ENCODE measurements at regions not wholly inside any gene's neighbourhood (a gene's known extent, or its start where the extent isn't known, plus 50 kb on each side); places are given as distances from the start of the nearest gene placed in this dataset.

GRCh38 chr3:159151130-159151529 is 349.3 kb downstream of the MFSD1 start:
- no peaks in the 10 kb centered on the region for H3K79me2 ChIP-seq (ENCODE audit: control insufficient read depth, insufficient read depth, low read length)
- no peak for TF ChIP-seq EZH2 (IDR thresholded peaks at IDR 0.05; ENCODE audit: low read length, missing control alignments)
- TF ChIP-seq CTCF (conservative IDR thresholded peaks at IDR 0.05 in 1 of 2, IDR thresholded peaks at IDR 0.05 in 1 of 2; ENCODE audit: low read depth in 1 of 2, low read length in 2 of 2), result no peak
- no peak overlapping the region for H2AFZ ChIP-seq (ENCODE audit: low read length)
- H3K27me3 ChIP-seq (ENCODE audit: control insufficient read depth, insufficient read depth, low read length), result no peaks in the 10 kb centered on the region
- no peak overlapping the region for H3K9ac ChIP-seq (ENCODE audit: insufficient read depth, low read length)
- no peak overlapping the region for H3K4me2 ChIP-seq (ENCODE audit: extremely low read depth, insufficient read depth, low read length)
- no peaks in the 10 kb centered on the region for H3K36me3 ChIP-seq (ENCODE audit: control insufficient read depth, insufficient read depth, low read length)
- no peaks in the 10 kb centered on the region for H4K20me1 ChIP-seq (ENCODE audit: control insufficient read depth, extremely low read depth, insufficient read depth, low read length)
- DNase-seq (ENCODE audit: low read depth in 2 of 2), result no peak
- no peaks in the 10 kb centered on the region for H3K4me1 ChIP-seq (ENCODE audit: control insufficient read depth, extremely low read depth, insufficient read depth, low read length)
- H3K4me3 ChIP-seq (replicated peaks in 1 of 4; ENCODE audit: control extremely low read depth in 1 of 4, insufficient read depth in 1 of 4, low read depth in 3 of 4, low read length in 4 of 4), result no peak overlapping the region
- no peak overlapping the region for H3K27ac ChIP-seq (ENCODE audit: insufficient read depth, low read length)
- H3K9me3 ChIP-seq (ENCODE audit: control insufficient read depth, insufficient read depth, low read depth, low read length), result no peaks in the 10 kb centered on the region

- Histone ChIP-seq H3K9ac (ENCODE audit: insufficient read depth, low read length) (no peak overlapping the region), H3K4me1 (ENCODE audit: control insufficient read depth, extremely low read depth, insufficient read depth, low read length) (no peaks in the 10 kb centered on the region), H3K27ac (ENCODE audit: insufficient read depth, low read length) (no peak overlapping the region), H3K79me2 (ENCODE audit: control insufficient read depth, insufficient read depth, low read length) (no peaks in the 10 kb centered on the region), H3K4me3 (replicated peaks in 1 of 4; ENCODE audit: control extremely low read depth in 1 of 4, insufficient read depth in 1 of 4, low read depth in 3 of 4, low read length in 4 of 4) (no peak overlapping the region), H3K27me3 (ENCODE audit: control insufficient read depth, insufficient read depth, low read length) (no peaks in the 10 kb centered on the region), H2AFZ (ENCODE audit: low read length) (no peak overlapping the region), H3K36me3 (ENCODE audit: control insufficient read depth, insufficient read depth, low read length) (no peaks in the 10 kb centered on the region), H3K4me2 (ENCODE audit: extremely low read depth, insufficient read depth, low read length) (no peak overlapping the region), H3K9me3 (ENCODE audit: control insufficient read depth, insufficient read depth, low read depth, low read length) (no peaks in the 10 kb centered on the region), H4K20me1 (ENCODE audit: control insufficient read depth, extremely low read depth, insufficient read depth, low read length) (no peaks in the 10 kb centered on the region)
- TF ChIP-seq CTCF (conservative IDR thresholded peaks at IDR 0.05 in 1 of 2, IDR thresholded peaks at IDR 0.05 in 1 of 2; ENCODE audit: low read depth in 1 of 2, low read length in 2 of 2), result no peak
- TF ChIP-seq EZH2 (IDR thresholded peaks at IDR 0.05; ENCODE audit: low read length, missing control alignments), result no peak
- DNase-seq (ENCODE audit: low read depth in 2 of 2), result no peak
Observed at GRCh38 chr3:159157275-159157674, 355.4 kb downstream of the MFSD1 start.

- Histone ChIP-seq H3K27ac (ENCODE audit: insufficient read depth, low read length) (no peak overlapping the region), H3K9me3 (ENCODE audit: control insufficient read depth, insufficient read depth, low read depth, low read length) (no peaks in the 10 kb centered on the region), H3K79me2 (ENCODE audit: control insufficient read depth, insufficient read depth, low read length) (no peaks in the 10 kb centered on the region), H3K9ac (ENCODE audit: insufficient read depth, low read length) (no peak overlapping the region), H3K4me2 (ENCODE audit: extremely low read depth, insufficient read depth, low read length) (no peak overlapping the region), H3K27me3 (ENCODE audit: control insufficient read depth, insufficient read depth, low read length) (no peaks in the 10 kb centered on the region), H2AFZ (ENCODE audit: low read length) (no peak overlapping the region), H4K20me1 (ENCODE audit: control insufficient read depth, extremely low read depth, insufficient read depth, low read length) (no peaks in the 10 kb centered on the region), H3K4me3 (replicated peaks in 1 of 4; ENCODE audit: control extremely low read depth in 1 of 4, insufficient read depth in 1 of 4, low read depth in 3 of 4, low read length in 4 of 4) (no peak overlapping the region), H3K4me1 (ENCODE audit: control insufficient read depth, extremely low read depth, insufficient read depth, low read length) (no peaks in the 10 kb centered on the region), H3K36me3 (ENCODE audit: control insufficient read depth, insufficient read depth, low read length) (no peaks in the 10 kb centered on the region)
- peak in 1 of 2 donors; percentile 15 for DNase-seq (ENCODE audit: low read depth in 2 of 2)
- no peak for TF ChIP-seq EZH2 (IDR thresholded peaks at IDR 0.05; ENCODE audit: low read length, missing control alignments)
- TF ChIP-seq CTCF (conservative IDR thresholded peaks at IDR 0.05 in 1 of 2, IDR thresholded peaks at IDR 0.05 in 1 of 2; ENCODE audit: low read depth in 1 of 2, low read length in 2 of 2), result no peak
Observed at GRCh38 chr3:159158213-159158612, 356.4 kb downstream of the MFSD1 start.
